NT2/D1 (cell line): ENCODE measurements at regions not wholly inside any gene's neighbourhood (a gene's known extent, or its start where the extent isn't known, plus 50 kb on each side); places are given as distances from the start of the nearest gene placed in this dataset.

Experiments used
- SUZ12 ChIP-seq: IDR thresholded peaks from 2 replicates; pipeline ENCODE4 v1.6.1; 2011; ENCODE audit not compliant: insufficient read length, insufficient read depth; ENCODE audit errors: extremely low read depth
- YY1 ChIP-seq: IDR thresholded peaks from 2 replicates; pipeline ENCODE4 v1.6.1; 2011; ENCODE audit not compliant: insufficient read length, insufficient read depth

- TF ChIP-seq SUZ12 (no peak), YY1 (no peak)
Measured at GRCh38 chr7:98774884-98775283, 94.9 kb downstream of the TMEM130 start.
